ENCODE measurements at regions not wholly inside any gene's neighbourhood (a gene's known extent, or its start where the extent isn't known, plus 50 kb on each side); places are given as distances from the start of the nearest gene placed in this dataset.

- intact Hi-C loops (cut with DNase I): no loop called here
- Histone ChIP-seq H3K4me3 (no peak overlapping the region), H3K36me3 (replicated peaks in 1 of 2) (no peaks in the 10 kb centered on the region), H3K9me3 (replicated peaks in 1 of 3) (no peaks in the 10 kb centered on the region), H3K27me3 (no peaks in the 10 kb centered on the region), H3K27ac (no peak overlapping the region), H3K4me1 (replicated peaks in 1 of 2) (no peaks in the 10 kb centered on the region)
- no peak for DNase-seq
- TF ChIP-seq POLR2A (IDR thresholded peaks at IDR 0.05) (no peak), CTCF (IDR thresholded peaks at IDR 0.05) (no peak)
These were observed 232.7 kb upstream of the PPFIA2 start for GRCh38 chr12:81991868-81992267.

- TF ChIP-seq POLR2A (IDR thresholded peaks at IDR 0.05): no peak
- TF ChIP-seq CTCF (IDR thresholded peaks at IDR 0.05): no peak
- Histone ChIP-seq H3K4me3 (no peak overlapping the region), H3K27ac (no peak overlapping the region), H3K36me3 (replicated peaks in 1 of 2) (no peaks in the 10 kb centered on the region), H3K27me3 (no peaks in the 10 kb centered on the region), H3K4me1 (replicated peaks in 1 of 2) (no peaks in the 10 kb centered on the region), H3K9me3 (replicated peaks in 1 of 3) (no peaks in the 10 kb centered on the region)
- WGBS, 4 donors: 71 to 85% (median 77%) methylated on average over 1 of the region's 1 CpG
- DNase-seq: no peak
- intact Hi-C loops (cut with DNase I): no loop called here
These were observed 229.2 kb upstream of the PPFIA2 start for GRCh38 chr12:81988362-81988761.

- no peak for DNase-seq
- Histone ChIP-seq H3K27ac (no peak overlapping the region), H3K27me3 (no peaks in the 10 kb centered on the region), H3K9me3 (replicated peaks in 1 of 3) (no peaks in the 10 kb centered on the region), H3K36me3 (replicated peaks in 1 of 2) (no peaks in the 10 kb centered on the region), H3K4me3 (no peak overlapping the region), H3K4me1 (replicated peaks in 1 of 2) (no peaks in the 10 kb centered on the region)
- no peak for TF ChIP-seq CTCF (IDR thresholded peaks at IDR 0.05)
- intact Hi-C loops (cut with DNase I): no loop called here
- WGBS, 4 donors: 47 to 55% (median 53%) methylated on average over 2 of the region's 2 CpGs
These were observed 228.2 kb upstream of the PPFIA2 start for GRCh38 chr12:81987371-81987770.

- DNase-seq: no peak
- no peaks in the 10 kb centered on the region for H3K36me3 ChIP-seq (replicated peaks in 1 of 2)
- no peak for TF ChIP-seq CTCF (IDR thresholded peaks at IDR 0.05)
- no peak for TF ChIP-seq POLR2A (IDR thresholded peaks at IDR 0.05)
- 78 to 97% (median 80%) methylated on average over 2 of the region's 2 CpGs for WGBS, 4 donors
- no peaks in the 10 kb centered on the region for H3K4me1 ChIP-seq (replicated peaks in 1 of 2)
- H3K27ac ChIP-seq: no peak overlapping the region
- intact Hi-C loops (cut with DNase I): no loop called here
- no peaks in the 10 kb centered on the region for H3K27me3 ChIP-seq
- H3K9me3 ChIP-seq (replicated peaks in 1 of 3): no peaks in the 10 kb centered on the region
- H3K4me3 ChIP-seq: no peak overlapping the region
These were observed 217.5 kb upstream of the PPFIA2 start for GRCh38 chr12:81976661-81977060.

Data from adrenal gland (tissue), 9 donors.